Thoracic aorta (tissue), 2 donors: ENCODE measurements at regions not wholly inside any gene's neighbourhood (a gene's known extent, or its start where the extent isn't known, plus 50 kb on each side); places are given as distances from the start of the nearest gene placed in this dataset.
A peak's percentile ranks its signal among the peaks of the same experiment; 100 is the strongest.

Source experiments
- ATAC-seq: fragments of 150-250 bp; one replicate; pipeline ENCODE4 v1.8.0; 2017; ENCODE audit warnings: low read depth; ENCODE audit not compliant: insufficient number of reproducible peaks, low FRiP score
- DNase-seq: peaks from one replicate; pipeline ENCODE4 v3.0.0-alpha.2; 2020; ENCODE audit warnings: low spot score
- H3K27ac ChIP-seq, 2 donors: fragments of 200-600 bp; sonication (generic); 1 replicate in 1 of 2; 2 replicates in 1 of 2; pipeline ENCODE4 v1.5.1; 2016; ENCODE audit warnings: mild to moderate bottlenecking in 2 of 2, moderate library complexity in 2 of 2
- H3K27me3 ChIP-seq: fragments of 200-600 bp; sonication (generic); replicated peaks from 2 replicates; pipeline ENCODE4 v1.6.0; 2016; ENCODE audit warnings: mild to moderate bottlenecking; ENCODE audit not compliant: insufficient read depth
- H3K36me3 ChIP-seq: fragments of 200-600 bp; sonication (generic); one replicate; pipeline ENCODE4 v1.5.1; 2016
- H3K4me1 ChIP-seq, 2 donors: fragments of 200-600 bp; sonication (generic); 1 replicate in 1 of 2; 2 replicates in 1 of 2; pipeline versions ENCODE4 v1.5.1 to v1.6.0; 2016; ENCODE audit warnings: low read depth in 2 of 2, mild to moderate bottlenecking in 1 of 2; ENCODE audit not compliant: control insufficient read depth in 1 of 2
- H3K4me3 ChIP-seq: fragments of 200-600 bp; sonication (generic); 2 replicates; pipeline ENCODE4 v1.5.1; 2016; ENCODE audit warnings: mild to moderate bottlenecking
- H3K9me3 ChIP-seq: fragments of 200-600 bp; sonication (generic); 2 replicates; pipeline ENCODE4 v1.5.1; 2016
- TF ChIP-seq, protein P1 (sequence below): fragments of 200-600 bp; sonication (generic); IDR thresholded peaks from one replicate; pipeline ENCODE4 v1.5.1; 2019; ENCODE audit warnings: antibody characterized with exemption

DNA sequence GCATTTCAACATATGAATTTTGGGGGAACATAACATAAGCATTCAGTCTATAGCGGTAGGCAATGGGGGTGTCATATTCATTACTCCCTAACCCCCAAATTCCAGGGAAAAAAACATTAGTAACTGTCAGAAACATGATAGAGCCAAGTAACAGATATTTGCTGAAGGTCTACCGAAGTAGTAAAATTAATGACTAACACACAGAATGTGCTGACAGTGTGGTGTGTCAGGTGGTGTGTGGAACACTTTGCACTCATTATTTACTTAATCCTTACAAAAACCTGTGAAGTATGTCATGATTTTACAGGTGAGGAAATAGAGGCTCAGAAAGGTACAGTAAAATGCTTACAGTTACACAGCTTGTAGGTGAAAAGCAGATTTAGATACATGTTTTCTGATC, 85.4 kb upstream of the RHOBTB1 start:
- Histone ChIP-seq H3K4me1 (no peaks in the 10 kb centered on the region), H3K9me3 (no peaks in the 10 kb centered on the region), H3K4me3 (no peak overlapping the region), H3K36me3 (no peaks in the 10 kb centered on the region), H3K27ac (no peak overlapping the region), H3K27me3 (no peaks in the 10 kb centered on the region)
- ATAC-seq (no peak), DNase-seq (no peak)
- TF ChIP-seq, protein P1, sequence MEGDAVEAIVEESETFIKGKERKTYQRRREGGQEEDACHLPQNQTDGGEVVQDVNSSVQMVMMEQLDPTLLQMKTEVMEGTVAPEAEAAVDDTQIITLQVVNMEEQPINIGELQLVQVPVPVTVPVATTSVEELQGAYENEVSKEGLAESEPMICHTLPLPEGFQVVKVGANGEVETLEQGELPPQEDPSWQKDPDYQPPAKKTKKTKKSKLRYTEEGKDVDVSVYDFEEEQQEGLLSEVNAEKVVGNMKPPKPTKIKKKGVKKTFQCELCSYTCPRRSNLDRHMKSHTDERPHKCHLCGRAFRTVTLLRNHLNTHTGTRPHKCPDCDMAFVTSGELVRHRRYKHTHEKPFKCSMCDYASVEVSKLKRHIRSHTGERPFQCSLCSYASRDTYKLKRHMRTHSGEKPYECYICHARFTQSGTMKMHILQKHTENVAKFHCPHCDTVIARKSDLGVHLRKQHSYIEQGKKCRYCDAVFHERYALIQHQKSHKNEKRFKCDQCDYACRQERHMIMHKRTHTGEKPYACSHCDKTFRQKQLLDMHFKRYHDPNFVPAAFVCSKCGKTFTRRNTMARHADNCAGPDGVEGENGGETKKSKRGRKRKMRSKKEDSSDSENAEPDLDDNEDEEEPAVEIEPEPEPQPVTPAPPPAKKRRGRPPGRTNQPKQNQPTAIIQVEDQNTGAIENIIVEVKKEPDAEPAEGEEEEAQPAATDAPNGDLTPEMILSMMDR: no peak

DNA sequence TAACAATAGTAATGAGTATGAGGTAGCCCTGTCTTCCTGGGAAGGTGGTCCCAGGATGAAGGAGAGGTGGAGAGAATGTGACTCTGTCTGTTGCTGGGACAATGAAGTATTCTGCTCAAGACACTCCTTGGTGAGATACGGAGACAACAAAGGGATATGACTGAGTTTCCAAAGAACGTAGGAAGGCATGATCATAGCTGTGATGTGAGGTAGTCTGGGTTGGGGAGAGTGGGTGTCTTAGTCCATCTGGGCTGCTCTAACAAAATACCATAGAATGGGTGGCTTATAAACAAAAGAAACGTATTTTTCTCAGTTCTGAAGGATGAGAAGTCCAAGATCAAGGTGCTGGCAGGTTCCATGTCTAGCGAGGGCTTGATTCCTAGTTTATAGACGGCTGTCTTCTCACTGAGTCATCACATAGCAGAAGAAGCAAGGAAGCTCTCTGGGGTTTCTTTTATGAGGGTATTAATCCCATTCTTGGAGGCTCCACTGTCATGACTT, 84.9 kb upstream of the RHOBTB1 start:
- TF ChIP-seq, protein P1: no peak
- Histone ChIP-seq H3K27ac (no peak overlapping the region), H3K36me3 (no peaks in the 10 kb centered on the region), H3K4me3 (no peak overlapping the region), H3K27me3 (no peaks in the 10 kb centered on the region), H3K4me1 (no peaks in the 10 kb centered on the region), H3K9me3 (no peaks in the 10 kb centered on the region)
- no peak for DNase-seq
- no peak for ATAC-seq

DNA sequence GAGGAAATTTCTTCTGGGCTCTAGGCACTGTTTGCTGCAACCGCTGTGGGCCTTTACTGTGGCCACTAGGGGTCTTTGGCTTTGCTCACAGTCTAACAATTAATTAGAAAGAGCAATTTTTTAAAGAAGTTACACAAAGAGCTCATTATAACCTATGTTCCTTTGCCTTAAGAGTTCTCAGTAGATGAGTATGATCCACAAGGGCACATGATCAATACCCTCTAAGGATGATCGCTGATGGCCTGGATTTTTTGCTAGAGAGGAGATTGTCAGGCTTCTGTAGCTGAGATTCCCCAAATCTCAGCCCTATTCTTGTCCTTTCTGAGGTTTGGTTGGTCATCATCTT, 80.8 kb upstream of the RHOBTB1 start:
- no peak overlapping the region for H3K4me3 ChIP-seq
- DNase-seq (no peak), ATAC-seq (no peak)
- no peak overlapping the region for H3K27ac ChIP-seq
- TF ChIP-seq, protein P1: peak; percentile 31
- H3K9me3 ChIP-seq: no peaks in the 10 kb centered on the region
- H3K27me3 ChIP-seq: no peaks in the 10 kb centered on the region
- no peaks in the 10 kb centered on the region for H3K36me3 ChIP-seq
- H3K4me1 ChIP-seq: no peaks in the 10 kb centered on the region

DNA sequence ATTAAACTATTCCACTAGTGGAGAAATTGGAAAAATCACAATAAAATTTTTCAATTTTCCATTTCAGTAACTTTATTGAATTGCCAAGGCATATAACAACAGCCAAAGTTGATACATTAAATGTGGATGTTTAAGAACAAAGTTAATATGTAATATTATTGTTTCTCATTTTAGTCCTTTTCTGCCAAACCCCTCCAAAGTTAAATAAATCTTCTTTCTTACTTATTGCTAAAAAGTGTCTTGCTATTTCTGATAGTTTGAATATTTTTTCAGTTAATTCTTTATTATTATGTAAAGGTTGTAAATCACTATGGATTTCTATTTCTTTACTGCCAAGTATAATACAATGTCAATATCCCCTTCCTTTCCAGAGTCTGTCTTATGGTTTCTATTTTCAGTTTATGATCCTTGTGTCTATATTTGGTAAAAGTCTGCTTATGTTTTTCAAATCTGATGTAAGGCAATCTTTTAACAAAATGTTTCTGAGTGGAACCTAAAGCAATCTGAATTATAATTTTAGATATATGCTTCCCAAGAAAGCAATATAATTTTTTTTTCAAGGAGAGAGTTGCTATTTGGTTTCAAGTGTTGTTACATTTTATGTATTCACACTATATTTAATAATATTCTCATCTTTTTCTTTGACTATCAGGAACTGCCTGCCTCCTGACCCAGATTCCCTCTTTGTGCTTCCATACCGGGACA, 80.3 kb upstream of the RHOBTB1 start:
- ATAC-seq (no peak), DNase-seq (no peak)
- Histone ChIP-seq H3K27me3 (no peaks in the 10 kb centered on the region), H3K36me3 (no peaks in the 10 kb centered on the region), H3K4me1 (no peaks in the 10 kb centered on the region), H3K9me3 (no peaks in the 10 kb centered on the region), H3K27ac (no peak overlapping the region), H3K4me3 (no peak overlapping the region)
- TF ChIP-seq, protein P1: no peak

DNA sequence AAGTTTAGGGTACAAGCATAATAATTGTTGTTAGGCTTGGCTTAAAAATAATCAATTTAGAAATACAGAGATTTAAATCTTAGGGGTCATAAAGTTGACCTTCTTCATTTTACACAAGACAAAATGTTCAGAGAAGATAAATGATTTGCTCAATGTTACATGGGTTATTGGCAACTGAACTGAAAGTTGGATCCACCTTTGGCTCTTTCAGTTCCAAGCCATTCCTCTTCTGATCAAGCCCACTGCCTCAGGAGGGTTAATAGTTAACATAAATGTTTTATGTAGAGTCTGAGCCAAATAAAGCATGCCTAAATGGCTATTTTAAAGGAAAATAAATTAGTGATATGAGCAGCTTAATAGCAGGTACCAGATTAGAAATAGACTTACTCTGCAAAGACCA, 79.1 kb upstream of the RHOBTB1 start:
- TF ChIP-seq, protein P1: no peak
- Histone ChIP-seq H3K4me3 (no peak overlapping the region), H3K9me3 (no peaks in the 10 kb centered on the region), H3K36me3 (no peaks in the 10 kb centered on the region), H3K27me3 (no peaks in the 10 kb centered on the region), H3K4me1 (no peaks in the 10 kb centered on the region), H3K27ac (no peak overlapping the region)
- ATAC-seq (no peak), DNase-seq (no peak)
